GM13976 (cell line): ENCODE measurements at regions not wholly inside any gene's neighbourhood (a gene's known extent, or its start where the extent isn't known, plus 50 kb on each side); places are given as distances from the start of the nearest gene placed in this dataset.

ENCODE experiments used
- DNase-seq: peaks from one replicate; pipeline ENCODE4 v3.0.0; 2012; ENCODE audit warnings: low spot score
- in situ Hi-C: fragments of 300-500 bp; cut with MboI; formaldehyde crosslinking; loops from one replicate; pipeline ENCODE4 v1.12.0; 2022; ENCODE audit warnings: low sequenced_read_pairs, mixed read lengths, inconsistent platforms; ENCODE audit not compliant: unreplicated experiment
- TF ChIP-seq, protein P1 (sequence below): IDR thresholded peaks from 2 replicates; pipeline ENCODE4 v1.5.1; 2012; ENCODE audit warnings: borderline replicate concordance, mild to moderate bottlenecking; ENCODE audit not compliant: insufficient read depth; ENCODE audit errors: extremely low read depth, missing control alignments, control extremely low read depth

GRCh38 chr2:103028181-103028580, 266.4 kb downstream of the TMEM182 start:
- DNase-seq: no peak
- TF ChIP-seq, protein P1, sequence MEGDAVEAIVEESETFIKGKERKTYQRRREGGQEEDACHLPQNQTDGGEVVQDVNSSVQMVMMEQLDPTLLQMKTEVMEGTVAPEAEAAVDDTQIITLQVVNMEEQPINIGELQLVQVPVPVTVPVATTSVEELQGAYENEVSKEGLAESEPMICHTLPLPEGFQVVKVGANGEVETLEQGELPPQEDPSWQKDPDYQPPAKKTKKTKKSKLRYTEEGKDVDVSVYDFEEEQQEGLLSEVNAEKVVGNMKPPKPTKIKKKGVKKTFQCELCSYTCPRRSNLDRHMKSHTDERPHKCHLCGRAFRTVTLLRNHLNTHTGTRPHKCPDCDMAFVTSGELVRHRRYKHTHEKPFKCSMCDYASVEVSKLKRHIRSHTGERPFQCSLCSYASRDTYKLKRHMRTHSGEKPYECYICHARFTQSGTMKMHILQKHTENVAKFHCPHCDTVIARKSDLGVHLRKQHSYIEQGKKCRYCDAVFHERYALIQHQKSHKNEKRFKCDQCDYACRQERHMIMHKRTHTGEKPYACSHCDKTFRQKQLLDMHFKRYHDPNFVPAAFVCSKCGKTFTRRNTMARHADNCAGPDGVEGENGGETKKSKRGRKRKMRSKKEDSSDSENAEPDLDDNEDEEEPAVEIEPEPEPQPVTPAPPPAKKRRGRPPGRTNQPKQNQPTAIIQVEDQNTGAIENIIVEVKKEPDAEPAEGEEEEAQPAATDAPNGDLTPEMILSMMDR: no peak
- in situ Hi-C loops: no loop called here
